Testis (tissue), 2 donors: ENCODE measurements at regions not wholly inside any gene's neighbourhood (a gene's known extent, or its start where the extent isn't known, plus 50 kb on each side); places are given as distances from the start of the nearest gene placed in this dataset.

ENCODE experiments used
- CTCF ChIP-seq, 3 experiments: fragments of 450-650 bp in 2 of 3; fragments of 200-600 bp in 1 of 3; sonication (generic) in 1 of 3; IDR thresholded peaks; one replicate each; pipeline ENCODE4 v1.5.1; 2016 to 2019; ENCODE audit warnings: antibody characterized with exemption in 3 of 3, mild to moderate bottlenecking in 2 of 3, moderate library complexity in 1 of 3
- POLR2A ChIP-seq: fragments of 450-650 bp; IDR thresholded peaks from one replicate; pipeline ENCODE4 v1.6.1; 2017; ENCODE audit warnings: antibody characterized with exemption, mild to moderate bottlenecking, moderate library complexity

- TF ChIP-seq CTCF (IDR thresholded peaks at IDR 0.05) (no peak), POLR2A (no peak)
Observed at GRCh38 chr4:136314686-136315085, 1217.6 kb downstream of the PCDH18 start.
